H9 (cell line): ENCODE measurements at regions not wholly inside any gene's neighbourhood (a gene's known extent, or its start where the extent isn't known, plus 50 kb on each side); places are given as distances from the start of the nearest gene placed in this dataset.

Source experiments
- DNase-seq: peaks from one replicate; pipeline ENCODE4 v3.0.0-alpha.2; 2017
- H2AFZ ChIP-seq: one replicate; pipeline ENCODE4 v1.6.1; 2013; ENCODE audit warnings: mild to moderate bottlenecking, low read length, control low read depth, moderate library complexity
- H2AK5ac ChIP-seq: 2 replicates; pipeline ENCODE4 v1.6.1; 2013; ENCODE audit warnings: low read length, control low read depth, mixed read lengths; ENCODE audit not compliant: insufficient read length
- H2BK120ac ChIP-seq: one replicate; pipeline ENCODE4 v1.6.1; 2013; ENCODE audit warnings: low read depth, mild to moderate bottlenecking, low read length, control low read depth, inconsistent platforms; ENCODE audit not compliant: poor library complexity, severe bottlenecking
- H2BK12ac ChIP-seq: 2 replicates; pipeline ENCODE4 v1.6.1; 2013; ENCODE audit warnings: low read length, control low read depth, mixed read lengths, low read depth; ENCODE audit not compliant: insufficient read length
- H2BK15ac ChIP-seq: 2 replicates; pipeline ENCODE4 v1.6.1; 2013; ENCODE audit warnings: low read depth, low read length, control low read depth
- H2BK20ac ChIP-seq: one replicate; pipeline ENCODE4 v1.6.1; 2013; ENCODE audit warnings: low read depth, mild to moderate bottlenecking, low read length, control low read depth, inconsistent platforms; ENCODE audit not compliant: poor library complexity, severe bottlenecking
- H2BK5ac ChIP-seq: 2 replicates; pipeline ENCODE4 v1.6.1; 2013; ENCODE audit warnings: low read length, control low read depth, mixed read lengths; ENCODE audit not compliant: insufficient read length
- H3K14ac ChIP-seq: 2 replicates; pipeline ENCODE4 v1.6.1; 2013; ENCODE audit warnings: low read length, control low read depth; ENCODE audit not compliant: insufficient read depth
- H3K18ac ChIP-seq: 2 replicates; pipeline ENCODE4 v1.6.1; 2013; ENCODE audit warnings: low read depth, mild to moderate bottlenecking, mixed read lengths, low read length, control low read depth; ENCODE audit not compliant: insufficient read length
- H3K23ac ChIP-seq: 2 replicates; pipeline ENCODE4 v1.6.1; 2013; ENCODE audit warnings: low read length, control low read depth, mixed read lengths, low read depth; ENCODE audit not compliant: insufficient read length
- H3K23me2 ChIP-seq: 2 replicates; pipeline ENCODE4 v1.6.1; 2013; ENCODE audit warnings: low read depth, mild to moderate bottlenecking, mixed read lengths, low read length, control low read depth; ENCODE audit not compliant: insufficient read length, poor library complexity, severe bottlenecking
- H3K27ac ChIP-seq: 2 replicates; pipeline ENCODE4 v1.5.1; 2013; ENCODE audit warnings: low read length, control low read depth, mixed read lengths, low read depth; ENCODE audit not compliant: insufficient read length
- H3K27me3 ChIP-seq: 2 replicates; pipeline ENCODE4 v1.6.1; 2013; ENCODE audit warnings: low read length, control low read depth, inconsistent platforms; ENCODE audit not compliant: insufficient read depth
- H3K4ac ChIP-seq: 2 replicates; pipeline ENCODE4 v1.6.1; 2013; ENCODE audit warnings: low read depth, mild to moderate bottlenecking, control low read depth, inconsistent platforms, low read length, moderate library complexity
- H3K4me1 ChIP-seq: 2 replicates; pipeline ENCODE4 v1.6.1; 2013; ENCODE audit warnings: low read length, control low read depth, inconsistent platforms; ENCODE audit not compliant: insufficient read depth
- H3K4me2 ChIP-seq: 2 replicates; pipeline ENCODE4 v1.6.1; 2013; ENCODE audit warnings: low read length, control low read depth, mixed read lengths; ENCODE audit not compliant: insufficient read length, insufficient read depth
- H3K56ac ChIP-seq: 2 replicates; pipeline ENCODE4 v1.6.1; 2013; ENCODE audit warnings: low read depth, mild to moderate bottlenecking, mixed read lengths, low read length, control low read depth; ENCODE audit not compliant: insufficient read length
- H3K79me1 ChIP-seq: 2 replicates; pipeline ENCODE4 v1.6.1; 2013; ENCODE audit warnings: low read depth, mild to moderate bottlenecking, moderate library complexity, low read length, control low read depth, inconsistent platforms; ENCODE audit not compliant: insufficient read depth, poor library complexity, severe bottlenecking
- H3K79me2 ChIP-seq: 2 replicates; pipeline ENCODE4 v1.6.1; 2013; ENCODE audit warnings: low read length, control low read depth, inconsistent platforms; ENCODE audit not compliant: insufficient read depth
- H3K9ac ChIP-seq: 2 replicates; pipeline ENCODE4 v1.6.1; 2013; ENCODE audit warnings: low read length, control low read depth, mixed read lengths; ENCODE audit not compliant: insufficient read length; ENCODE audit errors: extremely low read depth
- H3K9me3 ChIP-seq: one replicate; pipeline ENCODE4 v1.6.1; 2013; ENCODE audit warnings: low read depth, low read length, inconsistent platforms; ENCODE audit not compliant: control insufficient read depth
- H3T11ph ChIP-seq: one replicate; pipeline ENCODE4 v1.6.1; 2013; ENCODE audit warnings: mild to moderate bottlenecking, low read length, control low read depth, inconsistent platforms
- H4K20me1 ChIP-seq: one replicate; pipeline ENCODE4 v1.6.1; 2013; ENCODE audit not compliant: control insufficient read depth, insufficient read length, insufficient read depth
- H4K5ac ChIP-seq: 2 replicates; pipeline ENCODE4 v1.6.1; 2013; ENCODE audit warnings: low read depth, mild to moderate bottlenecking, mixed read lengths, low read length, control low read depth; ENCODE audit not compliant: insufficient read length
- H4K8ac ChIP-seq: replicated peaks from 2 replicates; pipeline ENCODE4 v1.6.1; 2013; ENCODE audit warnings: low read length, control low read depth, mixed read lengths, low read depth; ENCODE audit not compliant: insufficient read length
- H4K91ac ChIP-seq: 2 replicates; pipeline ENCODE4 v1.6.1; 2013; ENCODE audit warnings: low read depth, mild to moderate bottlenecking, moderate library complexity, mixed read lengths, low read length, control low read depth; ENCODE audit not compliant: insufficient read length
- H3K27ac Mint-ChIP-seq, 3 experiments: 2 replicates in 2 of 3; 3 replicates in 1 of 3; pipeline ENCODE4 v1.8.0; 2020 to 2021; ENCODE audit warnings: mixed read lengths in 3 of 3, mild to moderate bottlenecking in 1 of 3, moderate library complexity in 1 of 3
- H3K27me3 Mint-ChIP-seq: 2 replicates; pipeline ENCODE4 v1.8.0; 2021; ENCODE audit warnings: low read depth, mild to moderate bottlenecking, moderate library complexity, mixed read lengths
- H3K36me3 Mint-ChIP-seq, 3 experiments: 2 replicates in 2 of 3; 3 replicates in 1 of 3; pipeline ENCODE4 v1.8.0; 2020 to 2021; ENCODE audit warnings: low read depth in 3 of 3, mixed read lengths in 3 of 3; ENCODE audit not compliant: insufficient read depth in 1 of 3
- H3K4me1 Mint-ChIP-seq, 2 experiments: 2 replicates each; pipeline ENCODE4 v1.8.0; 2020; ENCODE audit warnings: mixed read lengths in 2 of 2
- H3K4me3 Mint-ChIP-seq, 2 experiments: 2 replicates in 1 of 2; 3 replicates in 1 of 2; pipeline ENCODE4 v1.8.0; 2020 to 2021; ENCODE audit warnings: mild to moderate bottlenecking in 2 of 2, mixed read lengths in 2 of 2, moderate library complexity in 1 of 2
- H3K9me3 Mint-ChIP-seq, 2 experiments: 2 replicates in 1 of 2; 3 replicates in 1 of 2; pipeline ENCODE4 v1.8.0; 2020; ENCODE audit warnings: mild to moderate bottlenecking in 2 of 2, mixed read lengths in 2 of 2, moderate library complexity in 1 of 2
- WGBS: extraction: QIAGEN DNeasy Blood & Tissue Kit; methylation state at CpG from one replicate; pipeline ENCODE4 v1.1.7; 2013; ENCODE audit warnings: missing lambda C conversion rate, low lambda C conversion rate, mixed read lengths; ENCODE audit not compliant: insufficient read length; ENCODE audit errors: extremely low coverage; 5-methylcytosine and 5-hydroxymethylcytosine counted together
- TF ChIP-seq, protein P1 (sequence below): fragments of 200-600 bp; sonication (generic); conservative IDR thresholded peaks from 3 replicates; pipeline ENCODE4 v1.8.0; 2021; ENCODE audit warnings: antibody characterized with exemption, mild to moderate bottlenecking

GRCh38 chr11:39809833-39810232 lies 1649.6 kb downstream of the LRRC4C start:
- no peak overlapping the region for H4K91ac ChIP-seq
- no peak overlapping the region for H2BK20ac ChIP-seq
- no peaks in the 10 kb centered on the region for H3K4me1 ChIP-seq
- H3K79me1 ChIP-seq, result no peaks in the 10 kb centered on the region
- H3K79me2 ChIP-seq, result no peaks in the 10 kb centered on the region
- H3K4ac ChIP-seq, result no peak overlapping the region
- no peak overlapping the region for H3K27ac ChIP-seq
- H2AFZ ChIP-seq, result no peak overlapping the region
- DNase-seq, result no peak
- Mint-ChIP-seq H3K4me1 (peaks cover 0 to 2% of the 10 kb centered on the region in 2 experiments; a peak in 1 of 4 replicates), H3K27ac (no peak overlapping the region), H3K9me3 (peaks cover 16 to 18% of the 10 kb centered on the region in 2 experiments; a peak in 4 of 5 replicates), H3K4me3 (no peak overlapping the region), H3K27me3 (no peaks in the 10 kb centered on the region), H3K36me3 (peaks cover 2 to 17% (median 5%) of the 10 kb centered on the region in 3 experiments; a peak in 5 of 7 replicates)
- H3K23me2 ChIP-seq, result no peaks in the 10 kb centered on the region
- H3K23ac ChIP-seq, result no peak overlapping the region
- H2BK120ac ChIP-seq, result no peak overlapping the region
- no peaks in the 10 kb centered on the region for H3K9me3 ChIP-seq
- H2AK5ac ChIP-seq, result no peak overlapping the region
- H3K9ac ChIP-seq, result no peak overlapping the region
- no peak overlapping the region for H2BK12ac ChIP-seq
- H3K27me3 ChIP-seq, result no peaks in the 10 kb centered on the region
- no peak overlapping the region for H3K14ac ChIP-seq
- H4K5ac ChIP-seq, result no peak overlapping the region
- H3K56ac ChIP-seq, result no peak overlapping the region
- no peak overlapping the region for H3T11ph ChIP-seq
- TF ChIP-seq, protein P1, sequence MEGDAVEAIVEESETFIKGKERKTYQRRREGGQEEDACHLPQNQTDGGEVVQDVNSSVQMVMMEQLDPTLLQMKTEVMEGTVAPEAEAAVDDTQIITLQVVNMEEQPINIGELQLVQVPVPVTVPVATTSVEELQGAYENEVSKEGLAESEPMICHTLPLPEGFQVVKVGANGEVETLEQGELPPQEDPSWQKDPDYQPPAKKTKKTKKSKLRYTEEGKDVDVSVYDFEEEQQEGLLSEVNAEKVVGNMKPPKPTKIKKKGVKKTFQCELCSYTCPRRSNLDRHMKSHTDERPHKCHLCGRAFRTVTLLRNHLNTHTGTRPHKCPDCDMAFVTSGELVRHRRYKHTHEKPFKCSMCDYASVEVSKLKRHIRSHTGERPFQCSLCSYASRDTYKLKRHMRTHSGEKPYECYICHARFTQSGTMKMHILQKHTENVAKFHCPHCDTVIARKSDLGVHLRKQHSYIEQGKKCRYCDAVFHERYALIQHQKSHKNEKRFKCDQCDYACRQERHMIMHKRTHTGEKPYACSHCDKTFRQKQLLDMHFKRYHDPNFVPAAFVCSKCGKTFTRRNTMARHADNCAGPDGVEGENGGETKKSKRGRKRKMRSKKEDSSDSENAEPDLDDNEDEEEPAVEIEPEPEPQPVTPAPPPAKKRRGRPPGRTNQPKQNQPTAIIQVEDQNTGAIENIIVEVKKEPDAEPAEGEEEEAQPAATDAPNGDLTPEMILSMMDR, result no peak
- no peak overlapping the region for H2BK5ac ChIP-seq
- H4K8ac ChIP-seq, result no peak overlapping the region
- H3K18ac ChIP-seq, result no peak overlapping the region
- no peaks in the 10 kb centered on the region for H4K20me1 ChIP-seq
- no peak overlapping the region for H2BK15ac ChIP-seq
- no CpG with 5 or more reads among the region's 1 CpG for WGBS
- H3K4me2 ChIP-seq, result no peak overlapping the region
